NCI-H460 (cell line): ENCODE measurements at regions not wholly inside any gene's neighbourhood (a gene's known extent, or its start where the extent isn't known, plus 50 kb on each side); places are given as distances from the start of the nearest gene placed in this dataset.

Experiments
- DNase-seq: peaks from one replicate; pipeline ENCODE4 v3.0.0-alpha.2; 2016; ENCODE audit warnings: low read depth; ENCODE audit errors: extremely low read depth

DNA sequence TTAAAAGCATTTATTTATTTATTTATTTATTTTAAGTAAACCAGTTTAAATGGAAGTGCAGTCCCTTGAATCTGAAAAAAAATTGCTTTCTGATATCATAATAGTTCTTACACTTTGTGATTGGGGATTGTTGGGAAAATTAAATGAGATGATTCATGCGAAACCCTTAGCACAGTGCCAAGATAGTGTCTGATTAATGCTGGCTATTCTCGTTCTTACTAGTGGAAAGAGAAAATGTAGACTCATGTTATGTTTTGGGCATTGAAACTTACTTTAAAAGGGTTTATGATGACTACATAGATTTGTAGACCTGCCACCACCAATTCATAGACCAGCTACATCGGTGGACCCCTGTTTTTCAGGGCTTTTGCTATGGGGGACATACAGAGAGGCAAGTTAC, 229.2 kb upstream of the ZFP64 start:
- DNase-seq = no peak

DNA sequence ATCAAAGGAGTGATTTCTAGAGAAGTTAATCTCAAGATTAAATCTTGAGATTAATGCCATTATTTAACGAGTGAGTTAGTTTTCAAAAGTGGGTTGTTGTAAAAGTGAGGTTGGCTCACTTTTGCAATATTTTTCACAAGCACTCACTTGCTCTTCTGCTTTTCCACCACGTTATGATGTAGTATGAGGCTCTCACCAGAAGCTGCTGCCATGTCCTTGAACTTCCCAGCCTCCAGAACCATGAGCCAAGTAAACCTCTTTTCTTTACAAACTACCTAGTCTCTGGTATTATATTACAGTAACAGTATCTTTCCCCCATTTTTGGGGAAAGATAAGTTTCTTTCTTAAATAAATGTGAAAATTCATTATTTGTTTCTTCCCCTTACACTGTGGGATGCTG, 227.6 kb upstream of the ZFP64 start:
- no peak for DNase-seq

DNA sequence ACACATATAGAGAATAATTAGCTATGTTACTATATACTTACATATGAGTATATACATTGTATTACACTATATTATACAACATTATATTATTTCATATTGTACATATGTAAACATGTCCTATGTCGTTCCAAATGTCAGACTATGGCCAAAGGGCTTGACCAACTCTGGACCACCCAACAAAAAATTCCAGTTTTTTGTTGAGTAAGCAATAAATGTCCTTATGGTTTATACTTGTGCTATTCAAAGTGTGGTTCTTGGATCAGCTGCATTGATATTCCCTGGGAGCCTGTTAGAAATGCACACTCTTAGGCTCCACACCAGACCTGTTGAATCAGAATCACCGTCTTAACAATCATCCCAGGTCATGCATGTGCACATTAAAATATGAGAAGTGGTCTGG, 225.4 kb upstream of the ZFP64 start:
- no peak for DNase-seq

DNA sequence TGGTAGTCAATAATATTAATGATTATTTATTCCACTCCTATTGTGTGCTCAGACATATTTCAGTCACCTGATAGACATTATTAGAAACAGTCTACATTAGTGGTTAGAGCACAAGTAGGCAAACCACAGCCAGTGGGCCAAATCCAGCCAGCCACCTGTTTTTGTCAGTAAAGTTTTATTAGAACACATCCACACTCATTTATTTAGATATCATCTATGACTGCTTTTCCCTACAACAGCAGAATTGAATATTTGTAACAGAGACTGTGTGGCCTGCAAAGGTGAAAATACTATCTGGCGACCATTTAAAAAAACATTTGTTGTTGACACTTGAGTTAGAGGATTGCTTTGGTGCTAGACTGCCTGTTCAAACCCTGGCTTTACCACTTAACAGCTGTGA, 220.0 kb upstream of the ZFP64 start:
- DNase-seq = no peak

DNA sequence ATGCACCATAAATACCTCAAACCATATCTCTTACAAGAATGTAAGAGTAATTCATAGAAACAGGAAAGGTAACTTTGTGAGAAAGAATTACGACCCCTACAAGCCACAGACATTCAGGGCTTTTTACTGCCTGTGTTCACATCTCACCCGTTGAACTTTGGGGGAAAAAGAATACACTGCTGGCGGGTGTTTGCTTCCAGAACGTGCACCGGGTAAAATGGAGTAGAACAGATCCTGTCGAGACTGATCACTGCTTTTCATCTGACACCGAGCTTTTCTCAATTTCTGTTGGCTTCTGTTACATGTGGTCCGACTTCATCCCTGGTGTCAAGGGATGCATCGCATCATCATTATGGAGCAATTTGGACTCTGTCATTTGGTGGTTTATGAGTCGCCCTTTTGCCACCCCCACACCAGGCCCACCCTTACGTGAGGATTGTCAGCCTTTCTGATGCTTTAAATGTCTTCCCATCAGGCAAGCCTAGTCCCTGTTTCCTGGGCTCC, 219.2 kb upstream of the ZFP64 start:
- no peak for DNase-seq

DNA sequence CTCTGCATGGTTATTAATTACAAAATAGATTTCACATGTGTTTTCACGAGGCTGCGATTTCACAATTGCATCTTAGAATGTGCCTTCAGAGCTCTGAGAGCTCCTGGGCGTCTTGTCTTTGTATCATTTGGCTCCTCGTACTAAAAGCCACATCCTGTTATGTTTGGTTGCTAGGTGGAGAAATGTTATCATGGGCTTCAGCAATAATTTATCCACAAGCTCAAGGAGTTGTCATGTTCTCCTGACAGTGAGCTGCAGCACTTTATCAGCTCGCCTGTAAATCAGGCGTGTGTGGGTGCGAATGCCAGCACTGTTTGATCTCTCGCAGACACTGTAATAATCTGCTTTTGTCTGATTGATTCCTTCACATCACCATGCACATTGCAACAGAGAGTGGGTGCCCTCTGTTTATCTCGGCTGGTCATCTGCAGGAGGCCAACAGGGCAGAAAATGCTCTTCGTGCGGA, 218.6 kb upstream of the ZFP64 start:
- no peak for DNase-seq

DNA sequence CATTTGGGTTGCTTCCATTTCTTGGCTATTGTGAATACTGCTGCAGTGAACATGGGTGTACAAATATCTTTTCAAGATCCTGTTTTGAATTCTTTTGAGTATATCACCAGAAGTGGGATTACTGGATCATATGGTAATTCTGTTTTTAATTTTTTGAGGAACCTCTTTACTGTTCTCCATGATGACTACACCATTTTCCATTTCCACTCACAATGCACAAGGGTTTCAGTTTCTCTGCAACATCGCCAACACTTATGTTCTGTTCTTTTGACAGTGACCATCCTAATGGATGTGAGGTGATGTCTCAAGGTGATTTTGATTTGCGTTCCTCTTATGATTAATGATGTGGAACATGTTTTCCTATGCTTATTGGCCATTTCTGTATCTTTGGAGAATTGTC, 214.4 kb upstream of the ZFP64 start:
- no peak for DNase-seq

DNA sequence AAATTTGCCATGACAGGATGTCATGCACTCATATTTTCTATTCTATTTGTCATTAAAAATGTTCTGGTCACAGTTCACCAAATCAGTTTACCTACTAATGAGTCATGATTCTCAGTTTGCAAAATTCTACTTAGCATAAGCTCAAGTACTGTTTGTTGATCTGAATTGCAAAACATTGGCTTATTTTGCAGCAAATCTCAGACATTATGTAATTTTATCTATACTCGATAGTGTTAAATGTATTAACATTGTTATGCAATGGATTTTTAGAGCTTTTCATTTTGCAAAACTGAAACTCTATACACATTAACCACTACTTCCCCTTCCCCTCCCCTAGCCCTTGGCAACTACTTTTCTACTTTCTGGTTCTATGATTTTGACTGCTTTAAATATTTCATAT, 213.8 kb upstream of the ZFP64 start:
- no peak for DNase-seq

DNA sequence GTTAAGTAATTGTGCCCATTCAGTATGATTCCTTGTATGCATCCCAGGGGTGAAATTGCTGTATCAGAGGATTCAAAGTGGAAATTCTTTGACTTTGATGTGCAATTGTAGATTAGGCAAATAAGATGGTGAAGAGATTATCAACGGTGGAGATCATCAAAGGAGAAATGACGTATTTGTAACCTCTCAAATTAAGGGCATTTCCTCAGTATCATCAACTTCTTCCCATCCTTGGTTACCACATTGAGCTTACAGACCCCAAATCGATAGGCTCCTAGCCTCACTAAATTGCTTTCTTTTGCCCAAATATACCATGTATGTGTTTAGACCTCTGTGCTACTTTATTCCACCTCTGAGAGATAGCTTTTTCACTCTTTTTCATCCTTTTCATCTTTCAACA, 213.1 kb upstream of the ZFP64 start:
- DNase-seq = no peak

DNA sequence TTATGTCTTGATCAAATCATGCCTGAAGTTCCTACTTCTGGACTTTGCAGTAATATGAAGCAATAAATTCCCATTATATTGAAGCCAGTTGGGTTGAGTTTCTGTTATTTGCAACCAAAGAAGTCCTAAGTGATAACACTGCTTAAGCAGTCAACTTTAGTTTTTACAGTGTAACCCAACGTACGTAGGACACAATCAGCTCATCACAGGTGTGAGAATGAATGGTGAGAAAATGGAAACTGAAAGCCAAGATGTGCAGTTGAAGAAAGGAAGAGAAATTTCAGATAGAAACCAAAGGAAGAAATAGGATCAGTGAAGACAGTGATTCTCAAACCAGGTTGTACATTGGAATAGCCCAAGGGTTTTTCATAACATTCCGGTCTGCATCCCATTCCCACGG, 211.4 kb upstream of the ZFP64 start:
- DNase-seq = no peak

DNA sequence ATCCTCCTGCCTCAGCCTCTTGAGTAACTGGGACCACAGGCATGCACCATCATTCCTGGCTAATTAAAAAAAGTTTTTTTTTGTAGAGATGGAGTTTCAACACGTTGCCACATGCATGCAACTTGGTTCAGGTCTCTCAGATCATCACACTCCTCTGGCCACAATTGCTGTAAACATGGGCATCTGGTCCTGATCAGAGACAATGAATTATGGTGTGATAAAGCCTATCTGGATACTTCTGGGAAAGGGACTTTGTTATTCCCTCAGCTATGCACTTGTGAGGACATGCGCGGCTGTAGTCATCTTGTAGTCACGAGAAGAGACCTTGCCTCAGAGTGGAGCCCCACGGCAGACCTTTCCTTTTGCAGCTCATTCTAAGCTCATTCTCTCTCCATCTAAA, 210.9 kb upstream of the ZFP64 start:
- DNase-seq = no peak

DNA sequence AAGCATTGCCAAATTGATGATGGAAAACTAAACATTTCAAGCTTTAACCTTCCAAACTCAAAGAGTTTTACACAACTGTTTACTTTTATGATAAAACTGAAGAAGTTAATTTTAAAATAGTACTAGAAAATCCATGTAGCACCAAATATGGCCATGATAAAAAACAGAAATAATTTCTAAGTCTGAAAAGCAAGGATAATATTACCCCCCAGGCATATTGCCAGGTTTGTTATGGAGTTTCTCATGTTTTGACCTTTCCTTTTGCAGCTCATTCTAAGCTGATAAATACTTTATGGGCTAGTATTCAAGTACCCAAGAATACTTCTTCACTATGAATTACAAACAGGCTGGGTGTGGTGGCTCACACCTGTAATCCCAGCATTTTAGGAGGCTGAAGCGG, 209.9 kb upstream of the ZFP64 start:
- no peak for DNase-seq

DNA sequence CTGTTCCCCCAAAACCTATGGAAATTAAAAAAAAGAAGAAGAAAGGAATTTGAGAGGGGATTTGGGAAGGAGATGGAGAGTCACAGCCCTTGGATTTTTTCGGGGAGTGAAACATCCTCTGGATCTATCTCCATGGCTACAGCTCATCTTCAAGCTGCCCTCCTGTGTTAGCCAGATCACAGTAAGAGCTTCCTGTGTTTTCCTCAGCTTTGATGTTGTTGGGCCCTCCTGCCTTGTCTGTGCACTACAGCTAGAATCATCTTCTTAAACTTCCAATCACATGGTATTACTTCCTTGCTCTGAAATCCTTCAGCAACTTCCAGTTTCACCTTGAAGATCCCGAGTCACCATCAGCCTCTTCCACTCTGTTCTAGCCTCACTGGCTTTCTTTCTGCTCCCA, 207.8 kb upstream of the ZFP64 start:
- no peak for DNase-seq

DNA sequence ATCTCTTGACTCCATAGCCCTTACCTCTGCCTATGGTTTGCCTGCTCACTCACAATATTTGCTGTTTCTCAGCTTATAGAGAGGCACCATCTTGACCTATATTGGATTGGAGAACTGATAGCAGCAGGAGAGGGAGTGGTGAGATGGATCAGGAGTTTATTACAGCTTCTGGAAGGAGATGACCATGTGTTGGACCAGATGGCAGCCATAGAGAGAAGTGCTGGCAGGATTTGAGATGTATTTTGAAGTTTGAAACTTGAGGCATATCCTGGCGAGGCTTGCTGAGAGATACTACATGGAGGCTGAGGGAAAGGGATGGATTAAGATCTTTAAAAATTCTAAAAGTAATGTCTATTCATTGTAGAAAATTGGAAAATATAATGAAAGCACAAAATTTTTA, 198.0 kb upstream of the ZFP64 start:
- DNase-seq = no peak

DNA sequence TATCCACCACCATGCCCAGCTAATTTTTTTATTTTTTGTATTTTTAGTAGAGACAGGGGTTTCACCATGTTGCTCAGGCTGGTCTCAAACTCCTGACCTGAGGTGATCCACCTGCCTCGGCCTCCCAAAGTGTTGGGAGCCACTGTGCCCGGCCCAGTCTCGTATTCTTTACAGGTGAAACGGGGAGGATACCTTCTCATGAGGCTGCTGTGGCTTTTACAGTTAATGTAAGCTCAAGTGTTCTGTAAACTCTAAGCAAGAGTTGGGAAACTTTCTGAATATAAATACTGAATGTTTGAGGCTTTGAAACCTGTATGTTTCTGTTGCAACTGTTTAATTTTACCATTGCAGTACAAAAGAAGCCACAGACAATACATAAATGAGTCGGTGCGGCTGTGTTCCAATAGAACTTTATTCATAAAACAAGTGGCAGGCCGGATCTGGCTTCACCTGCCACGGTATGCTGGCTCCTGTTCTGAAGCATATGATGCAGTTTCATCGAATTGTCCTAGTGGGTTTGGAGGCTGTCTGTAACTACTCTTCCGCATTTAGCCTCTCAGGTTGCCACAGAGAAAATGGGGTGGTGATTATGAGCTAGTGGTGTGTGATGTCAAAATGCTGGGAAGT, 192.5 kb upstream of the ZFP64 start:
- no peak for DNase-seq

DNA sequence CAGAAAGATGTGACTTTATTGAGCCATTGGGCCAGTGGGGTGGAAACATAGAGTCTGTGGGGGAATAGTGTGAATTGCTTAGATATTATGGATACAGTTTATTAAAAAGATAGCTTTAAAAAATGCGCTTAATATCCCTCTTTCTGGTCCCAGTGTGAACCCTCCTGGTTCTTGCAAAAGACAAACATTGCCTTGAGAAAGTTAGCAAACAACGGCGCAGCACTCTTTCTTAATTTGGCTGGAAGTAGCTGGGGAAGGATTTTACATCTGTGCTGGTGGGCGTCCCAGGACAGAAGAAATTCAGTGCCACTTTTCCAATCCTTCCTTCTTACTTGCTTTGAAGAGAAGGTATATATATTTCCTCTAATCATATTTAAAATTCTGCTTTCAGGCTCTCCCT, 191.4 kb upstream of the ZFP64 start:
- DNase-seq = no peak

DNA sequence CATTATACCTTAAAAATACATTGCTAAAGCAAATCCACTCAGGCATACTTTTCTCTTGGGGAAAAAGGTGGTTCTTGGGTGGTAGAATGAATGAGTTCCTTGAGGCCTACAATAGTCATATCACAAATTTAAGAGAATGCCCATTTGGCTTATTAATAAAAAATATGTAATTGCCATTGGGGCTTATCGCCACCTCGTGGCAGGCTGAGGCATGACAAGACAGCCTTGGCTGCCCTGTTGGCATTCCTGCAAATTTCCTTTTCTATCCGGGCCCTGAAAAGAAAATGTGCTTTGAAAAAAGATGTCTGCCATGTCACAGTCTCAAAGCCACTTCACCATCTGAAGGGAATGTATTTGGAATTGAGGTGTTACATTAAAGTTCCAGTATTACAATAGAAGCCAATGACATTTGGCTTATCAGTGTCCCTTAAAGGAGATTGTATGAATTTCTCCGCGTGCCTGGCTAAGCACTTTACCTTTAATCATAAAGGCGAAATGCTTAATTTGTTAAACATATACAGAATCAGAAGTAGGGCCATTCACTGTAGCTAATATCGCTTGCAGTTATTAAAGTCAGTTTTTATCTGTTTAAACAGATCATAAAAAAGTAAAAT, 188.3 kb upstream of the ZFP64 start:
- peak; percentile 16 for DNase-seq

DNA sequence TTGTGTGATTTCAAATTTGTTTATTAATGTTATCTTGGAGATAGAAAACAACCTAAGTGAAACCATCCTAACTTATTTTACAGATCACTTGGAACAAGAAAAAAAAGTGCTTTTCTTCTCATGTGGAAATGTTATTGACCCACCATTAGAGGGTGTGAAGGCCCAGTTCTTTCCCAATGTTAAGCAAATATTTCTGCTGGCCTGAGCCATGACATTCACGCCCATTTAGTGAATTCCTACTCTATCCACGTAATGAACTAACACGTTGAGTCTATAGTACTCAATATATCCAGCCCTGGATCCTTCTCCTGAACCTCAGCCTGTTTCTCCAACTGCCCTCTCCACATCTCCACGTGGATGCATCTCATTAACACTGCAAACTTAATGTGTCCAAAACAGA, 180.6 kb upstream of the ZFP64 start:
- DNase-seq = no peak

DNA sequence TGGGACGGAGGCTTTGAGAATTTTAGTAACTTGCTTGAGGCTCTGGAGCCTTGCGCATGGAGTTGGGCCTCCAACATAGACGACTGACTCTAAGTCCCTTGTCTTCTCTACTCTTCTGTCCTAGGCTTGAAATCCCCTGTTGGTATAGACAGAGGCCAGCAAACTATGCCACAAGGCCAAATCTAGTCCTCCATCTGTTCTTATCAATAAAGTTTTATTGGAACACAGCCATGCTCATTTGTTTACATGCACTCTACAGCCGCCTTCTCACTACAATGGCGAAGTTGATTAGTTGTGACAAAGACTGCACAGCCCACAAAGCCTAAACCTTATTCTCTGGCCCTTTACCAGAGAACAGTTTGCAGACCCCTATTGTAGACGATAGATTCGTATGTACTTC, 174.1 kb upstream of the ZFP64 start:
- no peak for DNase-seq

DNA sequence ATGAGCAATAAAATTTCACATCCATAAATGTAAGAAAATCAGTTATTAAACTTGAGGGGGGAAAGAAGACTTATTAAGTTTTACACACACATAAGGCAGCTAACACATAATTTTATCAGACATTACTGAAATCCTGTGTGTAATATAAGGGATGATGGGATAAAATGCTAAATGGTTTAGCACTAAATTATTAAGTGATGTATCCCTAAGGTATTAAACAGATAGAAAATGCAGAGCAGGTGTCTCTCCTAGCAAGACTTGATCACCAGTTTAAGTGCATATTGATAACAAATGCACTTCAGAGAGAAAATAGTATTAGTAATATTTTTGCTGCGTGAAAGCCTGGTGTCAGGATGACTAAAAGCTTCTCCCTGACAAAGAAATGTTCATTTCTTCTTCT, 172.8 kb upstream of the ZFP64 start:
- no peak for DNase-seq

DNA sequence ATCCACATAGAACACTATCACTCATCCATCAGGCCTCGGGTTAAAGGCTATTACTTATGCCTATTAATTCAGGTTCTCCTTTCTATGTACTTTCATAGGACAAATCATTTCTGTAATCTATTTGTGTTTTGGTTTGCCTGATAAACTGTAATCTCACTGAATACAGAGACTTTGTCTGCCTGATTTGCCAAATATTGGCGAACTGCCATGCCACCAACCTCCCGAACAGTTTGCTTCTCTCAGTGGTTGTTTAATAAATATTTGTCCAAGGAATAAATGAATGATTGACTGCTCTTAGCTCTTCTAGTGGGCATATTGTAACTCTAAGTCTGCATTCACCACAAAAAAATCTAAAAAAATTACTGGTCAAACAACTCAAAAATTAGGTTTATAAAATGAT, 170.1 kb upstream of the ZFP64 start:
- no peak for DNase-seq

DNA sequence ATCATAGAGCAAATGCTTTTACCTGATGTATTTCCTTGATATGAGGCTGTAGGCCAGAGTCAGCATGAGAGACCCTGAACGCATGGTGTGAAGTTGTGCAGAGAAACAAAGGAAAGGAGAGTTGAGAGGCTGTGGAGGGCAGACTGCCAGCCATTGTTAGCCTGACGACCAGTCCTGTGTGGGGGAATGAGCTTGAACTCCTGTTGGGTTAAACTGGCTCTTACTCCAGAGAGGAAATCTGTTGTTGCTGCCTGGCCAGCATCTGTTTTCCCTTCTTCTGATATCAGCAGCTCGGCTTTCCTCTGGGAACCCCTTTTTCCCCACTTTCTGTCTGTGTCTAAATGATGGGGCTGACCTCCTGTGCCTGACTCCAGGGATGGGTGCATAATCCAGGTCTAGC, 158.2 kb upstream of the ZFP64 start:
- no peak for DNase-seq

DNA sequence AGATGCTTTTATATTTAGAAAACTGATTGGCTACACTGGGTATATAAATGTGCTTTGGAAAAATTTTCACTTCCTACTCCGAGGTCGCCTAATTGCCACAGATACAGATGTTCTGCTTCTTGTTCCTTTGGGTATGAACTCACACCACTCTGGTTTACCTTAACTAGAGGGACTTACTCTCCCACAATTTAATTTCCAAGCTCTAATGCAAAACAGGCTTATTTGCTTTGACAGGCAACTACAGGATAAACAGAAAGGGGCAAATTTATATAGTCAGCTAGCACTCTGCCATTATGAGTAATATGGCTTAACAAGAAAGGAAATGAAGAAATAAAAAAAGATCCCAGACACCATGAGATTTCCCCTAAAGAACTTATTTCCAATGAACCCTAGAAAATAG, 156.9 kb upstream of the ZFP64 start:
- no peak for DNase-seq
